ENCODE measurements at regions not wholly inside any gene's neighbourhood (a gene's known extent, or its start where the extent isn't known, plus 50 kb on each side); places are given as distances from the start of the nearest gene placed in this dataset.

DNA sequence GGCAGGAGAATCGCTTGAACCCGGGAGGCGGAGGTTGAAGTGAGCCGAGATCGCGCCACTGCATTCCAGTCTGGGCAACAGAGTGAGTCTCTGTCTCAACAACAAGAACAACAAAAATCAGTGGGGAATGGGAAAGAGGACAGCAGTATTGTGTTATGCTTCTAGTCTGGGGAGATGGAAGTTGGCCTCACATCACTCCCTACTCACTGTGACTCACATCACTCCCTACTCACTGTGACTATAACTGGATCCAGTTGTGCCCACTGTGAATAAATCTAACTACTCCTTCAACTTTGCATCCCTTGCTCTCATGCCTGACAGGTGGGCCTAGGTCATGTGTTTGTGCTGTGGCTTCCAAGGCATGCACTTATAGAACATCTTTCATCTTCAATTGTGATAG is 285.4 kb upstream of the USP24 start:
- H3K27ac ChIP-seq: no peak overlapping the region
- TF ChIP-seq, protein P1, sequence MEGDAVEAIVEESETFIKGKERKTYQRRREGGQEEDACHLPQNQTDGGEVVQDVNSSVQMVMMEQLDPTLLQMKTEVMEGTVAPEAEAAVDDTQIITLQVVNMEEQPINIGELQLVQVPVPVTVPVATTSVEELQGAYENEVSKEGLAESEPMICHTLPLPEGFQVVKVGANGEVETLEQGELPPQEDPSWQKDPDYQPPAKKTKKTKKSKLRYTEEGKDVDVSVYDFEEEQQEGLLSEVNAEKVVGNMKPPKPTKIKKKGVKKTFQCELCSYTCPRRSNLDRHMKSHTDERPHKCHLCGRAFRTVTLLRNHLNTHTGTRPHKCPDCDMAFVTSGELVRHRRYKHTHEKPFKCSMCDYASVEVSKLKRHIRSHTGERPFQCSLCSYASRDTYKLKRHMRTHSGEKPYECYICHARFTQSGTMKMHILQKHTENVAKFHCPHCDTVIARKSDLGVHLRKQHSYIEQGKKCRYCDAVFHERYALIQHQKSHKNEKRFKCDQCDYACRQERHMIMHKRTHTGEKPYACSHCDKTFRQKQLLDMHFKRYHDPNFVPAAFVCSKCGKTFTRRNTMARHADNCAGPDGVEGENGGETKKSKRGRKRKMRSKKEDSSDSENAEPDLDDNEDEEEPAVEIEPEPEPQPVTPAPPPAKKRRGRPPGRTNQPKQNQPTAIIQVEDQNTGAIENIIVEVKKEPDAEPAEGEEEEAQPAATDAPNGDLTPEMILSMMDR (conservative IDR thresholded peaks at IDR 0.05): no peak

DNA sequence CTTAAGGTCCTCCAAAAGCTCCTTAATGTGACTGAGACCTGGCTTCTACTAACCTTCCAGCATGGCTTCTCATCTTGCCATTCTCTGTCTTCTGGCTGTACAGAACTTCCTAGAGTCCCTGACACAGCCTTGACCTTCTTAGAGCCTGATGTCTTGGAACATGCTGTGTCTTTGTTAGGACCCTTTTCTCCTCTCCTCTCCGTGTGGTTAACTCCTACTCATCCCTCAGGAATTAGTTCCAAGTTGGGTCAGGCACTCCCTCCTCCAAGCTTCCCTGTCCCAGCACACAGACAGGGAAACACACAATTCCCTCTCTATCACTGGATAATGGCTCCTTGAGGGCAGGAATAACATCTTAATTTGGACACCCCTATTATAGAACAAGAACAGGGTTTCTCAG is 275.4 kb upstream of the USP24 start:
- H3K27ac ChIP-seq: no peak overlapping the region
- TF ChIP-seq, protein P1 (conservative IDR thresholded peaks at IDR 0.05): no peak

DNA sequence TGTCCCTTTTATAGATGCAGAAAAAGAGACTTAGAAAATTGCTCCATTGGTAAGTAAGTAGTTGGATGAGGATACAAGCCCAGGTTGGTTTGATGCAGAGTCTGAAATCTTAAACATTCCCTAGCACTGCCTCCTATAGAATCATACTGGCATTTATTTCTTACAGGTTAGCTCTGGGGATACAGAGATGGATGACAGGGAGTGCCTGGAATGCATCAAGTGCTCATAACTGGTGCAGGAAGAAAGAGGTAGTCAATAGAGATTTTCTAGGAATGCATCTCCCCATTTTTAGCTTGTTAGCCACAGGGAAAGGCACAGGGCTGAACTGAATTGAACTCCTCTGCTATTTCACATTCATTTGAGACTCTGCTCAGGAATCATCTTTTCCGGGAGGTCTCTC is 269.0 kb upstream of the USP24 start:
- no peak overlapping the region for H3K27ac ChIP-seq
- TF ChIP-seq, protein P1 (conservative IDR thresholded peaks at IDR 0.05): no peak

DNA sequence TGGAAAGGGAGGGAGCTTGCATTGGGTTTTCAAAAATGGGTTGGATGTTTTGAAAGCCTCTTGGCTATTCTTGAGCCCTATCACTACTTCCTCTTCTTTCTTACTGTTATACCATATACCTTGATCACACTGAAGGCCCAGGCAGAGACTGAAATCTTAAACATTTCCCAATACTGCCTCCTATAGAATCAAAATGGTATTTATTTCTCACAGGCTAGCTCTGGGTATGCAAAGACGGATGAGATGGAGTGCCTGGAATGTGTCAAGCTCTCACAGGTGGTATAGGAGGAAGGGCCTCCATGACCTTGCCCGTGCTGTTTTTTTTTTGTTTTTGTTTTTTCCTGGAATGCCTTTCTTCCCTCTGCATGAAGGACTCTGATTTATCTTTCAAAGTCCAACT is 268.4 kb upstream of the USP24 start:
- no peak overlapping the region for H3K27ac ChIP-seq
- TF ChIP-seq, protein P1 (conservative IDR thresholded peaks at IDR 0.05): no peak

DNA sequence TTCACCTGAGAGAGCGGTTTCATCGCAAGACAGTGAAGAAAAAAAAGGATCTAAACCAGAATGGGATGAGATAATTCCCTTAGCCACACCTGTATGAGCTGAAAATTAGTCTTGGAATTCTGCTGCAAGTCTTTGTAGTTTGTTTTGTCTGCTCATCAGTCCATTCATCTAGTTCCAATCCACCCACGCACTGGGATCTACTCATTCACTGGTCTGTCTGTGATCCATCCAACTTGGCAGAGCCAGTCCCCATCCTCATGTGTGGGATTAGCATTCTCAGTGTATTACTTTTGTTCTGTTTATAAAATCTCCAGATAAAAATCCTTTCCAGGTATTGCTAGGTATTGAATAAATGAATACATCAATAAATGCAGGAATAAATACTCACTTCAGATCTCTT is 266.5 kb upstream of the USP24 start:
- TF ChIP-seq, protein P1 (conservative IDR thresholded peaks at IDR 0.05): no peak
- no peak overlapping the region for H3K27ac ChIP-seq

DNA sequence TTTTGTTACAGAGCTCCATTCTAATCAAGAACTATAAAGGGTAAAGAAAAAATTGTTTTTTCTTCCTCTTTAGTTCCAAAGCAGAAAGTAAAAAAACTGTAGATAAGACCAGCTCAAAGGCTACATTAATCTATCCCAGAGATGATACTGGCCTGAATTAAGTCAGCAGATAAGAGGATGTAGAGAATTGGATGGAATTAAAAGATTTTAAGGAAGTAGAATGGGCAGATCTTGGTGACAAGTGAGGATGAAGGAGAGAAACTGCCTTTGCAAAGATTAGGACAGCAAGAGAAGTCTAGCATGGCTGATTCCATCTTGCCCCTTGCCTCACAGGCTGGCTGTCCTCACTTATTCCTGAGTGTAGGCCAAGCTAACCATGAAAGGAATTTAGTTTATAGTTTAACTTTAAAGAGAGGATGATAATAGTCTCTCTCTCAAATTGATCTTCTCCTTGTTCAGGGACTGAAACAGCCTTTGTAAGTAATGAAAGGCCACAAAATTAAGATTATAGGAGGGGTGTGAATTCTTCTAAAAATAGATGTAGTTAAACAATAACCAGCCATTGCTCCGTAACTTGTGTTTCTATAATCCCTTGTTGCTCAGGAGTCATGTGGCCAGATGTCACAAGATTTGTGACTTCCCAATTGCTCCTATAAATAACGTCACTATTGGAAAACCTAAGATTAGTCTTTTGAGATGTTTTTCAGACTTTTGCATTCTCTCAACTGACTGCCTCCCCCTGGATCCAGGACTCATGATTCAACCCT is 265.0 kb upstream of the USP24 start:
- no peak overlapping the region for H3K27ac ChIP-seq
- TF ChIP-seq, protein P1 (conservative IDR thresholded peaks at IDR 0.05): no peak

DNA sequence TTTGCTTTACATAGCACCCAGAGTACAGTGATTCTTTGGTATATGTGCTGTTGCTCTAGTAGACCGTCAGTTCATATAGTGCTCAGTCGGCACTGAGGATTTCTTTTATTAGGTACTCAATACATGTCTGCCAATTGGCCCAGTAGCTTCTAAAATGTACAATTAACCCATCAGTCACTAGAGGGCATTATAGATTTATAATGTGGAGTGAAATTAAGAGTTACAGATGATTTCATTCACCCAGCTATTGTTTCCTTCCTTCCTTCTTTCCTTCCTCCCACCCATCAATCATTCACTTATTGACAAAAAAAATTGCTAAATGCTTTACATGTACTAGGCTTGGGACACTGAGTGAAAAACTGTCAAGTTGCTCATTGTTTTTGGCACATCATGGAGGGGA is 263.6 kb upstream of the USP24 start:
- H3K27ac ChIP-seq: no peak overlapping the region
- TF ChIP-seq, protein P1 (conservative IDR thresholded peaks at IDR 0.05): peak; percentile 57

Data from VCaP (cell line).